ENCODE measurements at regions not wholly inside any gene's neighbourhood (a gene's known extent, or its start where the extent isn't known, plus 50 kb on each side); places are given as distances from the start of the nearest gene placed in this dataset.

GRCh38 chr13:37277435-37278144 lies 172.1 kb upstream of the CSNK1A1L start:
- no peak overlapping the region for H3K4me3 ChIP-seq (ENCODE audit: low read depth, low read length, poor library complexity, severe bottlenecking)
- H3K9me2 ChIP-seq (ENCODE audit: low read depth, low read length), result no peaks in the 10 kb centered on the region
- H3K9me3 ChIP-seq (ENCODE audit: low read length), result no peaks in the 10 kb centered on the region
- no peak overlapping the region for H3K27ac ChIP-seq (ENCODE audit: low read depth, low read length, poor library complexity, severe bottlenecking)
- H3K27me3 ChIP-seq (ENCODE audit: insufficient read depth, low read length), result no peaks in the 10 kb centered on the region
- H3K4me1 ChIP-seq (ENCODE audit: insufficient read depth, low read length, severe bottlenecking), result no peaks in the 10 kb centered on the region
- TF ChIP-seq CTCF (IDR thresholded peaks at IDR 0.05; ENCODE audit: low read length) (no peak), EZH2 (IDR thresholded peaks at IDR 0.05; ENCODE audit: borderline replicate concordance, low read length) (no peak)
- H4K20me1 ChIP-seq (ENCODE audit: insufficient read depth, low read length), result no peaks in the 10 kb centered on the region
- no peaks in the 10 kb centered on the region for H3F3A ChIP-seq (ENCODE audit: insufficient read depth, low read length)
- no peak overlapping the region for H2AFZ ChIP-seq (ENCODE audit: low read length)
- H3K36me3 ChIP-seq (ENCODE audit: insufficient read depth, low read length), result no peaks in the 10 kb centered on the region
- no peaks in the 10 kb centered on the region for H3K79me2 ChIP-seq (ENCODE audit: insufficient read depth, low read length)
- no peak overlapping the region for H3K4me2 ChIP-seq (ENCODE audit: low read length)
- no peak overlapping the region for H3K9ac ChIP-seq (ENCODE audit: low read length)

GRCh38 chr13:37277007-37277406 lies 171.5 kb upstream of the CSNK1A1L start:
- H3K79me2 ChIP-seq (ENCODE audit: insufficient read depth, low read length), result no peaks in the 10 kb centered on the region
- H3K9me3 ChIP-seq (ENCODE audit: low read length), result no peaks in the 10 kb centered on the region
- H3K9me2 ChIP-seq (ENCODE audit: low read depth, low read length), result no peaks in the 10 kb centered on the region
- H3K27me3 ChIP-seq (ENCODE audit: insufficient read depth, low read length), result no peaks in the 10 kb centered on the region
- no peak overlapping the region for H3K9ac ChIP-seq (ENCODE audit: low read length)
- no peak overlapping the region for H3K4me2 ChIP-seq (ENCODE audit: low read length)
- H3F3A ChIP-seq (ENCODE audit: insufficient read depth, low read length), result no peaks in the 10 kb centered on the region
- H2AFZ ChIP-seq (ENCODE audit: low read length), result no peak overlapping the region
- TF ChIP-seq CTCF (IDR thresholded peaks at IDR 0.05; ENCODE audit: low read length), result no peak
- TF ChIP-seq EZH2 (IDR thresholded peaks at IDR 0.05; ENCODE audit: borderline replicate concordance, low read length), result no peak
- no peaks in the 10 kb centered on the region for H3K36me3 ChIP-seq (ENCODE audit: insufficient read depth, low read length)
- no peak overlapping the region for H3K4me3 ChIP-seq (ENCODE audit: low read depth, low read length, poor library complexity, severe bottlenecking)
- no peaks in the 10 kb centered on the region for H4K20me1 ChIP-seq (ENCODE audit: insufficient read depth, low read length)
- H3K4me1 ChIP-seq (ENCODE audit: insufficient read depth, low read length, severe bottlenecking), result no peaks in the 10 kb centered on the region
- H3K27ac ChIP-seq (ENCODE audit: low read depth, low read length, poor library complexity, severe bottlenecking), result no peak overlapping the region

GRCh38 chr13:37274569-37275497 lies 169.4 kb upstream of the CSNK1A1L start:
- Histone ChIP-seq H3K9me2 (ENCODE audit: low read depth, low read length) (no peaks in the 10 kb centered on the region), H3K27ac (ENCODE audit: low read depth, low read length, poor library complexity, severe bottlenecking) (no peak overlapping the region), H3K4me1 (ENCODE audit: insufficient read depth, low read length, severe bottlenecking) (no peaks in the 10 kb centered on the region), H3K9me3 (ENCODE audit: low read length) (no peaks in the 10 kb centered on the region), H3K36me3 (ENCODE audit: insufficient read depth, low read length) (no peaks in the 10 kb centered on the region), H4K20me1 (ENCODE audit: insufficient read depth, low read length) (no peaks in the 10 kb centered on the region), H3K9ac (ENCODE audit: low read length) (no peak overlapping the region), H3F3A (ENCODE audit: insufficient read depth, low read length) (no peaks in the 10 kb centered on the region), H2AFZ (ENCODE audit: low read length) (no peak overlapping the region), H3K79me2 (ENCODE audit: insufficient read depth, low read length) (no peaks in the 10 kb centered on the region), H3K4me3 (ENCODE audit: low read depth, low read length, poor library complexity, severe bottlenecking) (no peak overlapping the region), H3K27me3 (ENCODE audit: insufficient read depth, low read length) (no peaks in the 10 kb centered on the region), H3K4me2 (ENCODE audit: low read length) (no peak overlapping the region)
- TF ChIP-seq EZH2 (IDR thresholded peaks at IDR 0.05; ENCODE audit: borderline replicate concordance, low read length) (no peak), CTCF (IDR thresholded peaks at IDR 0.05; ENCODE audit: low read length) (no peak)
